ENCODE measurements at regions not wholly inside any gene's neighbourhood (a gene's known extent, or its start where the extent isn't known, plus 50 kb on each side); places are given as distances from the start of the nearest gene placed in this dataset.

- POLR2A ChIA-PET, result no interaction called here
- H3K36me3 Mint-ChIP-seq, result peaks cover 0 to 6% (median 4%) of the 10 kb centered on the region in 3 donors
- no peaks in the 10 kb centered on the region for H3K4me1 Mint-ChIP-seq
- peaks cover 12 to 38% (median 26%) of the 10 kb centered on the region in 9 donors for H3K9me3 Mint-ChIP-seq
- H3K27me3 Mint-ChIP-seq, result peaks cover 0 to 8% (median 0%) of the 10 kb centered on the region in 5 donors
- no peak for DNase-seq
- H3K4me3 Mint-ChIP-seq, result no peak overlapping the region
- no peak overlapping the region for H3K27ac Mint-ChIP-seq
- no peak for ATAC-seq
These were observed 119.8 kb downstream of the COX7C start for GRCh38 chr5:86737579-86737978.

DNA sequence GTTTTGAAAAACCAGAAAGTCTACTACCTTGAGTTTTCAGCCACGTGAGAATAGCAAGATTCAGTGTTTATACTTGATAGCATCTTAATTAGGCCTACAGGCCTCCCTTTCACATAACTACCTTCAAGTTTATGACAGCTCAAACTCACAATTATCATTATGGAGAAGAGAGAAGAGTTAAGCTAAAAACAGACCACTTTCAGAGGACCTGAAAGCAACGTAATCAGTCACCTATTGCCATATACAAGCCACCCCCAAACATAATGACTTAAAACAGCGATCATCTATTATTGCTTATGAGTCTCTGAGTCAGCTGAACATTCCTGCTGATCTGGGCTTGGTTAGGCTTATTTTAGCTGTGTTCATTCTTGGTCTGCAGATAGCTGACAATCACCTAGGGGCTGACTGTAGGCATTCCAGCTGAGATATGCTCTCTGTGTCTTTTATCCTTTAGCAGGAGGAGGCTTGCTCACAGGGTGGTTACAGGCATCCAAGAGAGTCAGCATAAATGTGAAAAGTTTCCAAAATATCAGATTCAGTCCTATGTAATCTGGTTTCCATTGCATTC lies 130.9 kb downstream of the COX7C start:
- no peak overlapping the region for H3K4me3 Mint-ChIP-seq
- POLR2A ChIA-PET, result no interaction called here
- peaks cover 0 to 2% (median 0%) of the 10 kb centered on the region in 5 donors for H3K27me3 Mint-ChIP-seq
- DNase-seq, result no peak
- H3K27ac Mint-ChIP-seq, result no peak overlapping the region
- no peak for ATAC-seq
- H3K4me1 Mint-ChIP-seq, result no peaks in the 10 kb centered on the region
- no peaks in the 10 kb centered on the region for H3K36me3 Mint-ChIP-seq
- peaks cover 0 to 2% (median 0%) of the 10 kb centered on the region in 9 donors for H3K9me3 Mint-ChIP-seq

DNA sequence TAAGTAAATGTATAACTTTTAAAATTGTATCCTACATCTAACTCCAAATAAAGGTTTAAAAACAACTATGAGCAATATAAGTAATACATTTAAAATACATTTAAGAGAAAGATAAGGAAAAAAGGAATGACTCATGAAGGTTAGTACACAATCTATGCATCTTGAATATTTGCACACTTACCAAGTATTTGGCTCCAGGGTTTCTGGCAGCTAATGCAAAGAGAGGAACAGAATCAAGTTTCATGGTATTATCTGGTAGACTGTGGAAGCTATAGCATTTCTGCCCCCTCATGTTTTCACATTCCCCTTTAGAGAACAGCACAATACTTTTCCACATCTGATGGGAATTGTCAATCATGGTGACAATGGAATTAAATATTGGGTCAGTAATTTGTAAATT lies 132.1 kb downstream of the COX7C start:
- no peak overlapping the region for H3K27ac Mint-ChIP-seq
- H3K27me3 Mint-ChIP-seq, result peaks cover 0 to 2% (median 0%) of the 10 kb centered on the region in 5 donors
- POLR2A ChIA-PET, result no interaction called here
- H3K4me3 Mint-ChIP-seq, result no peak overlapping the region
- no peak for ATAC-seq
- peaks cover 0 to 2% (median 0%) of the 10 kb centered on the region in 9 donors for H3K9me3 Mint-ChIP-seq
- no peaks in the 10 kb centered on the region for H3K36me3 Mint-ChIP-seq
- no peaks in the 10 kb centered on the region for H3K4me1 Mint-ChIP-seq
- no peak for DNase-seq

DNA sequence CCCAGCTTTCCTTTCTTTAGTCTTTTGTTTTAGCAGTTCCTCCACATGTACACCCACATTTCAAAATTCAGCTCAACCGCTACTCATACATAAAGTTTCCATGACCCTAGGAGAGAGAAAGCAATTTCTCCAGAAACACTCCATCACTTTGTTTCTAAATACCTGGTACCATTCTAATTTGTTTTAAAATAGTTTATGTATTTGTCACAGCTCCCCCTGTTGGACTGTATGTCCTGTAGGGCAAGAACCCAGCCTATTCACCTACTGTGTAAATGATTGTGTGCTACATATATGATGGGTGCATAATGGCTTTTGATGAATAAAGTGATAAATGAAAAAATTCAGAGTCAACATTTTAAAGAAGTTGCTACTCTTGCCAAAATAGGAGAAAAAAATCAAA lies 139.1 kb downstream of the COX7C start:
- H3K36me3 Mint-ChIP-seq, result no peaks in the 10 kb centered on the region
- H3K27me3 Mint-ChIP-seq, result peaks cover 0 to 15% (median 3%) of the 10 kb centered on the region in 5 donors
- H3K4me3 Mint-ChIP-seq, result no peak overlapping the region
- no peak overlapping the region for H3K27ac Mint-ChIP-seq
- no peaks in the 10 kb centered on the region for H3K4me1 Mint-ChIP-seq
- POLR2A ChIA-PET, result no interaction called here
- peaks cover 0 to 13% (median 2%) of the 10 kb centered on the region in 9 donors for H3K9me3 Mint-ChIP-seq
- DNase-seq (no peak), ATAC-seq (no peak)

DNA sequence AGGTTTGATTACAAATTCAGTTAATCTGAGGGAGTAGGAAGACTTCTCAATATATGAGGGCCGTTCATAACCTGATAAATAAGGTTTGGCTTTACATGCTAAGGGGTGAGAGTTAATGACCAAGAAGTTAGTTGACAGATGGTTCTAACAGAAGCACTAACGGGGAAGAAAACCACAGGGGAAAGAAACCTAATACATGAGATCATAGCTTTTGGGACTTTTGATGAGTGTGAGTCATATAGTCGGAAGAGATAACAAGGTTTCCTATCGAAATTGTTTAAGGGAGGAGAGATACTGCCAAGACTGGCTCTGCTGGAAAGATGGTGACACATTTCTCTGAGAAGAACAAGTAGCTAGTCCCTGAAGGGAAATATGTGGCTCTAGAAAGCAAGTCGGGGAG lies 140.1 kb downstream of the COX7C start:
- Mint-ChIP-seq H3K9me3 (peaks cover 0 to 13% (median 2%) of the 10 kb centered on the region in 9 donors), H3K27ac (no peak overlapping the region), H3K36me3 (no peaks in the 10 kb centered on the region), H3K4me3 (no peak overlapping the region), H3K4me1 (no peaks in the 10 kb centered on the region), H3K27me3 (peaks cover 0 to 15% (median 3%) of the 10 kb centered on the region in 5 donors)
- POLR2A ChIA-PET, result no interaction called here
- DNase-seq (no peak), ATAC-seq (no peak)

DNA sequence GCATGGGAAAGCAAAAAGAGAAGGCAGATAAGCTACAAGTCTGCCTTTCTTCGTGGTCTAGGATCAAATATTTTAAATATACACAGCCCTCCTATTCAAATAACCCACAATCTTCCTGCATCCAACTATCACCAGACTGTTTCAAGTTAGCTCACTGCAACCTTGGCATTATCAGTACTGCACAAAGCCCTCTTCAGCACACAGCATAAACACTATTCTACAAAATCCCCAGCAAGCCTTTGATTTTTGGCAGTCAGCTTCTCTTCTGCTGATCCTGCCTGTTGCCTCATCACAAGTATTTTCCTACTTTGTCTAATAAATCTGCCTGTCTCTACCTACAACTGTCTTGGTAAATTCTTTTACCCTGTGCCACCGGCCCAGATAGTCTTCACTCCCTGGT lies 142.9 kb downstream of the COX7C start:
- Mint-ChIP-seq H3K27ac (no peak overlapping the region), H3K4me3 (no peak overlapping the region), H3K4me1 (no peaks in the 10 kb centered on the region), H3K27me3 (peaks cover 0 to 15% (median 3%) of the 10 kb centered on the region in 5 donors), H3K36me3 (no peaks in the 10 kb centered on the region), H3K9me3 (peaks cover 0 to 8% (median 2%) of the 10 kb centered on the region in 9 donors)
- POLR2A ChIA-PET, result no interaction called here
- DNase-seq (no peak), ATAC-seq (no peak)

- H3K27me3 Mint-ChIP-seq, result peaks cover 0 to 6% (median 2%) of the 10 kb centered on the region in 5 donors
- H3K36me3 Mint-ChIP-seq, result no peaks in the 10 kb centered on the region
- H3K27ac Mint-ChIP-seq, result no peak overlapping the region
- peaks cover 0 to 7% (median 1%) of the 10 kb centered on the region in 9 donors for H3K9me3 Mint-ChIP-seq
- POLR2A ChIA-PET, result no interaction called here
- no peak overlapping the region for H3K4me3 Mint-ChIP-seq
- H3K4me1 Mint-ChIP-seq, result no peaks in the 10 kb centered on the region
- ATAC-seq (no peak), DNase-seq (no peak)
These were observed 146.2 kb downstream of the COX7C start for GRCh38 chr5:86763929-86764328.

DNA sequence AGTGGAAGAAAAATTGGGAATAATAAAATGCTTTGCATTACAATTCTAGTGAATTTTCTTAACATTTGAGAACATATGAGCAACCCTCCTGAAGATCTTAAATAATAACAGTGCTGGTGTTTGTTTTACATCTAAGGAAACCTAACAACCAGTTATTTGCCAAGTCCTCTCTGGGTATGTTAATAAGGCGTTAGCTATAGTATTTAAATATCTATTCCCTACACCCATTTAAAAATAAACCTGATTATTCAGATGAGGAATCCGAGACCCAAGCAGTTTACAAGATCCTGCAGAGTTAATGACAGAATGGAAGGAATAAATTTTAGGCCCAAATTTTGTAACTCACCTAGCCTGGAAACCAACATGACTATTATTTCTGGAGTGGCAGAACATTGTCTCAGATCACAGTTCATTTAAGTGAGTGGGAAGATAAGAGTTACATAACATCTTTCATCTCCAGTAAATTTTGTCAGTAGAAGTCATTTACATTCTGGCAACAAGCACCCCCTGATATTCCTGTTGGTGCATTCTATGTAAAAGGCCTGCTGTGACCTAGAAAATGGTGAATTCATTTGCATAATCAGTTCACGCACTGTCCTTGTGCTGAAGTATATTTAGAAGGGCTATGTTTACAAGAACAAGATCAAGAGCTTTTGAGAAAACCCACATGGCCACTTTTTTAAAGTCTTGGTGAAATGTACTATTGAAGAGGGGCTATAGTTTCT lies 148.2 kb downstream of the COX7C start:
- Mint-ChIP-seq H3K9me3 (peaks cover 0 to 15% (median 7%) of the 10 kb centered on the region in 9 donors), H3K4me3 (no peak overlapping the region), H3K4me1 (no peaks in the 10 kb centered on the region), H3K36me3 (no peaks in the 10 kb centered on the region), H3K27ac (no peak overlapping the region), H3K27me3 (peaks cover 0 to 3% (median 0%) of the 10 kb centered on the region in 5 donors)
- ATAC-seq (no peak), DNase-seq (no peak)
- POLR2A ChIA-PET, result no interaction called here

DNA sequence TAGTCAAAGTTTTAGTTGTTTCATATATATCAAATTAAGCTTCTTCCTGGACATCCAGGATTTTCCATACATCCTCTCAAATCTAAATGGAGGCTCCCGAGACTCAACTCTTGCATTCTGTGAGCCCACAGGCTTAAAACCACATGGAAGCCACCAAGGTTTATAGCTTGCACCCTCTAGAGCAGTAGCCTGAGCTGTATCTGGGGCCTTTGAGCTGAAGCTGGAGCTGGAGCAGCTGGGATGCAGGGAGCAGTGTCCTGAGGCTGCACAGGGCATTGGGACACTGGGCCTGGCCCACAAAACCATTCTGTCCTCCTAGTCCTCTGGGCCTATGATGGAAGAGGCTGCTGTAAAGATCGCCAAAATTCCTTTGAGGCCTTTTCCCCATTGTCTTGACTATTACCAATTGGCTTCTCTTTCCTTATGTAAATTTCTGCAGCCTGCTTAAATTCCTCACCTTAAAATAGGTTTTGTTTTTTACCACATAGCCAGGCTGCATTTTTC lies 151.0 kb downstream of the COX7C start:
- Mint-ChIP-seq H3K27ac (no peak overlapping the region), H3K36me3 (no peaks in the 10 kb centered on the region), H3K4me1 (no peaks in the 10 kb centered on the region), H3K9me3 (peaks cover 0 to 22% (median 12%) of the 10 kb centered on the region in 9 donors), H3K27me3 (no peaks in the 10 kb centered on the region), H3K4me3 (no peak overlapping the region)
- DNase-seq (no peak), ATAC-seq (no peak)
- POLR2A ChIA-PET, result no interaction called here

DNA sequence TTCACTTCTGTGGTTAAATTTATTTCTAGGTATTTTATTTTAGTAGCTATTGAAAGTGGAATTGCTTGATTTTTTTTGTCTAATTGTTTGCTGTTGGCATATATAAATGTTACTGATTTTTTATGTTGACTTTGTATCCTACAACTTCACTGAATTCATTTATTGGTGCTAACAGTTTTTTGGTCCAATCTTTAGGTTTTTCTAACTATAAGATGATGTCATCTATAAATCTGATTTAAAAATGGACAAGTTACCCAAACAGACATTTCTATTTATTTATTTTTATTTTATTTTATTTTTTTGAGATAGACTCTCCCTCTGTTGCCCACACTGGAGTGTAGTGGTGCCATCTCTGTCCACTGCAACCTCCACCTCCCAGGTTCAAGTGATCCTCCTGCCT lies 162.3 kb downstream of the COX7C start:
- Mint-ChIP-seq H3K4me3 (no peak overlapping the region), H3K36me3 (peaks cover 0 to 2% (median 0%) of the 10 kb centered on the region in 3 donors), H3K27ac (no peak overlapping the region), H3K4me1 (no peaks in the 10 kb centered on the region), H3K27me3 (peaks cover 0 to 15% (median 5%) of the 10 kb centered on the region in 5 donors), H3K9me3 (peaks cover 0 to 16% (median 7%) of the 10 kb centered on the region in 9 donors)
- DNase-seq (no peak), ATAC-seq (no peak)
- POLR2A ChIA-PET, result no interaction called here

- H3K36me3 Mint-ChIP-seq, result no peaks in the 10 kb centered on the region
- POLR2A ChIA-PET, result no interaction called here
- no peak overlapping the region for H3K4me3 Mint-ChIP-seq
- no peaks in the 10 kb centered on the region for H3K4me1 Mint-ChIP-seq
- DNase-seq (no peak), ATAC-seq (no peak)
- no peak overlapping the region for H3K27ac Mint-ChIP-seq
- no peaks in the 10 kb centered on the region for H3K9me3 Mint-ChIP-seq
- H3K27me3 Mint-ChIP-seq, result peaks cover 0 to 3% (median 0%) of the 10 kb centered on the region in 5 donors
These were observed 169.2 kb downstream of the COX7C start for GRCh38 chr5:86786955-86787354.

GRCh38 chr5:86795659-86796058 lies 177.9 kb downstream of the COX7C start:
- ATAC-seq (no peak), DNase-seq (no peak)
- POLR2A ChIA-PET, result no interaction called here
- H3K4me3 Mint-ChIP-seq, result no peak overlapping the region
- H3K27me3 Mint-ChIP-seq, result peaks cover 1 to 11% (median 5%) of the 10 kb centered on the region in 5 donors
- H3K27ac Mint-ChIP-seq, result no peak overlapping the region
- no peaks in the 10 kb centered on the region for H3K4me1 Mint-ChIP-seq
- H3K36me3 Mint-ChIP-seq, result no peaks in the 10 kb centered on the region
- H3K9me3 Mint-ChIP-seq, result no peaks in the 10 kb centered on the region

DNA sequence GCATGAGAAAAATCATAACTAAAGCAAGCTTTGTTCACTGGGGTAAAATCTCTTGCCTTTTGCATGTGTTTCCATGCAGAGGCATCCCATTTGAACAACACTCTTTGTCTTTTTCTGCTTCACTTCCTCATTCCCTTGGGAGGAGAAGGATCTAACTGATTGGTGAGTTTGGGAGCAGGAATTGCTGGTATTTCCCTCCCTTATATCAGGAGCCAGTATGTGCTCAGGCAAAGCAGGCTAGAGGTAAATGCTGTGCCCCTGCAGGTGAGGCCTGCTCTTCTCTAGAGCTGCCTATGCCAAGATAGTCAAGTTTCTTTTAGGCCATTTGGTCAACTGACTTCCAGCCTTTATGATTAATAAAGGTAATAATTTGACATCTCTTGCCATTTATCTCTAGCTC lies 179.9 kb downstream of the COX7C start:
- Mint-ChIP-seq H3K27ac (no peak overlapping the region), H3K4me1 (no peaks in the 10 kb centered on the region), H3K9me3 (peaks cover 0 to under 1% (median 0%) of the 10 kb centered on the region in 9 donors), H3K36me3 (peaks cover 0 to 1% (median 0%) of the 10 kb centered on the region in 3 donors), H3K27me3 (peaks cover 1 to 14% (median 5%) of the 10 kb centered on the region in 5 donors), H3K4me3 (no peak overlapping the region)
- ATAC-seq (no peak), DNase-seq (no peak)
- POLR2A ChIA-PET, result no interaction called here

All from naive thymus-derived CD8-positive, alpha-beta T cell (primary cell).